ENCODE measurements at regions not wholly inside any gene's neighbourhood (a gene's known extent, or its start where the extent isn't known, plus 50 kb on each side); places are given as distances from the start of the nearest gene placed in this dataset.
A peak's percentile ranks its signal among the peaks of the same experiment; 100 is the strongest.

- H3K27ac ChIP-seq: no peak overlapping the region
- no peak for DNase-seq (ENCODE audit: low read depth, low spot score)
Observed at GRCh38 chr15:70275461-70276138, 177.9 kb upstream of the TLE3 start.

GRCh38 chr15:70274908-70275307, 177.2 kb upstream of the TLE3 start:
- no peak overlapping the region for H3K27ac ChIP-seq
- no peak for DNase-seq (ENCODE audit: low read depth, low spot score)

DNA sequence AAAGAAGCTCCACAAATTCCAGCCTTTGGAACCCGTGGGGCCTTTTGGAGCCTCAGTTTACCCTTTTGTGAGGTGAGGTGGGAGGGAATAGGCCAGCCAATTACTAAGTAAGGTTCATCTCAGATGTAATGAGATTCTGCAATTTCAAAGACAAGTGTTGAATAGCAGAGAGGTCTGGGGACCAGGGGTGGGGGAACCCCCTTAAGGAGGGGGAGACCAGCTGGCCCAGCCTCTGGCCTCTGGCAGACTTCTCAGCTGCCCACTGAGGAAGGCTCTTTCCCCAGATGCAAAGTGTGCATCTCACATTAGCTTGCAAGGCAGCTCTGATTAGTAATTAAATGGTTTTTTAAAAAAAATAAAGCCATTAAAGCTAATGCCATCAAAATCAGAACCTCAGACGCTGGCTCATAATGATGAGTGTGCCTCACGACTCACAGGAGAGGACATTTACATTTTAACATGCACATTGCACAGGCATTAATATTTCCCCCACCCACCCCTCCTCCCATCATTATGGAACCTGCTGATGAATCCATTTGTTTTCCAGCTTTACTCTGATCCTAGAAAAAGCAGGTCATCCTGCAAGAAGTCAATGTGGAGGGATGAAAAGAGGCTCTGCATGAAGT, 176.7 kb upstream of the TLE3 start:
- no peak for DNase-seq (ENCODE audit: low read depth, low spot score)
- H3K27ac ChIP-seq: no peak overlapping the region

DNA sequence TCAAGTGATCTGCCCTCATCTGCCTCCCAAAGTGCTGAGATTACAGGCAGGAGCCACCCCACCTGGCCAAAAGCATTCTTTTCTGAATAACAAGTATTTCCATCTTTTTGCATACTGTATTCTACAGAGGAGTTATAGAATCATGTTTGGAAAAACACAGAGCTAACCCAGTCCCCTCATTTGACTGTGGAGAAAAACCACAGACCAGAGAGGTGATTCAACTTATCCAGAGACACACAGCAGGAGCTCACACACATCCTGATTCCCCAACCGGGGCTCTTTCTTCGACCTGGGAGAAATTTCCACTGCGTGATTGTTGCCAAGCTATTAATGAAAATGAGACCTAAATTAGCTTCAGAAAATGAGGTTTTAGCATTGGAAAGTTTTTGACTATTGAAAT, 176.1 kb upstream of the TLE3 start:
- no peak for DNase-seq (ENCODE audit: low read depth, low spot score)
- H3K27ac ChIP-seq: no peak overlapping the region

- no peak for DNase-seq (ENCODE audit: low read depth, low spot score)
- H3K27ac ChIP-seq: no peak overlapping the region
Observed at GRCh38 chr15:70272565-70273355, 175.0 kb upstream of the TLE3 start.

GRCh38 chr15:70271422-70272088, 173.8 kb upstream of the TLE3 start:
- no peak overlapping the region for H3K27ac ChIP-seq
- peak; percentile 74 for DNase-seq (ENCODE audit: low read depth, low spot score)

- no peak overlapping the region for H3K27ac ChIP-seq
- no peak for DNase-seq (ENCODE audit: low read depth, low spot score)
Observed at GRCh38 chr15:70270752-70271111, 173.0 kb upstream of the TLE3 start.

DNA sequence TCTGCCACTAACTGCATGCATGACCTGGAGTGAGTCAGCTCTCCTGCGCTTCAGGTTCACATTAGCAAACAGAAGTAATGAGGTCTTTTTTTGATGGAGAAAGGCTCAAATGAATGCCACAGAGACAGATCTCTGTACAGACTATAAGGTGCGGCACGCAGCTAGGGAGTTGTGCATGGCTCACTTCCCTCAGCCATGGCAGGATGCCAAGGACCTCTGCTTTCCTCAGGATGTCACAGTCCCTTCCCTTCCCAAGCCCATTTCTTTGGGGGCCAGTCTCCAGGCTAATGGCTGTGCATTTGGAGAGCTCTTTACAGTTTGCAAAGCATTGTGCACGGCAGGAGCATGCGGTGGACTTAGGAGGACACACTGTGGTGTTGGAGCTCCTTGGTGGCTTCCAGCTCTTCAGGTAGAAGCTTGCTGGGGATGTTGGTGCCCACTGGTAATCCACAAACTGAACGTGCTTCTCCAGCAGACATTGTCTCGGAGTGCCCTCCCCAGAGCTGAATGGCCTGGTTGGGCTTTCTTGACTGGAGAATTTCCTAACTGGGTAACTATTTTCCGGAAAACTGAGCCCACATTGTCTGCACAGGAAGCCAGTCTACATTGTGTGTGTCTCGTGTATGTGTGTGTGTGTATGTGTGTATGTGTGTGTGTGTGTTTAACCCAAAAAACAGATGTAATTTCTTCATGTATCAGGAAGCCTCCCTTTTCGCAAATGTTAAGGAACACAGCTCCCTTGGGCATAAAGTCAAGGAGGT, 172.5 kb upstream of the TLE3 start:
- H3K27ac ChIP-seq: no peak overlapping the region
- DNase-seq (ENCODE audit: low read depth, low spot score): no peak

DNA sequence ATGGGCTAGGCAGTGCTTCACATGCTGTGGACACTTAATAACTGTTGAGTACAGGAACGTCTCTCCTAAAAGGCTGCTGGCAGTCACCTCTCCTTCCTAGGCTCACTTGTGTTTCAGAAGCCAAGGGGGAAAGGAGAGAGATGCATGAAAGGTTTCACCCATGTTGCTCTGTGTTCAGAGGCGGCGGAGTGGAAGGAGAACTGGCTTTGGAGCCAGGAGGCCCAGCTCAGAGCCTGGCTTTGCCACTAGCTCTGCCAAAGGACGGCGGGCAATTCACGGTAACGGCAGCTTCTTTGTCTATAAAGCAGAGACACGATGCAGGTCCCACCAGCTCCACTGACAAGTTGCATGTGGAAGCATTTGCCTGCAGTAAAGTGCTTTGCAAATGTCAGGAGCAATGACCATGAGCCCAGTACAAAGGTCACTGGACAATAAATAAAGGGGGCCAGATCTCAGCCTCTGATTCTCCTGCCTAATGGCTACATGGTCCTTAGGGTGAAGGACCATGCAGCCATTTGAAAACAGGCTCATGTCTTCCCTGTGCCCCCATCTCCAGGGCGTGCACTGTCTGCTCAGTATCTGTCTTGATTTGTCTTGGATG, 171.7 kb upstream of the TLE3 start:
- no peak for DNase-seq (ENCODE audit: low read depth, low spot score)
- no peak overlapping the region for H3K27ac ChIP-seq

DNA sequence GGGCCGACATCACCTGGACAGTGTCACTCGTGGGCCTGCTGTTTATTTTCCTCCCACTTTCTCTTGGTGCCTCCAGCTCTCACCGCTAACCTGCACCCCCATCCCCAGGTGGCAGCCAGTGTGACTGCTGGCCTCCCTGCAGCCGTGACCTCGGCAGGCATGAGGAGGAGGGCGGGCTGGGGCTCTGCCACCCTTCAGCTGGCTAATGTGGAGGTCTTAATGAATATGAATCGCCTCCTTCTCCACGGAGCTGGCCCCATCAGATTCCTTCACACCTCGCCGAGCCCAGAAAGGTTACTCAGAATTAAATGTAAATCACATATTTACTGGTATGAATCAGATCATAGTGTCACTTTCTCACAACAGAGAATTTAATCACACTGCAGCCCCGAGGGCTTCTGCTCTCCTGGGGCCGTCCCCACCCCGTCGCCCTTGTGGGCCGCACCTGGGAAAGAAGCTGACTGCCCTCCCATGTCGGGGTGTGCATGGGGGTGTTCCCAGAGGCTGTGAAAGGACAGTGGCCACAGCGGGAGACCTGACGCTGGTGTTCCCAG, 171.1 kb upstream of the TLE3 start:
- no peak overlapping the region for H3K27ac ChIP-seq
- no peak for DNase-seq (ENCODE audit: low read depth, low spot score)

DNA sequence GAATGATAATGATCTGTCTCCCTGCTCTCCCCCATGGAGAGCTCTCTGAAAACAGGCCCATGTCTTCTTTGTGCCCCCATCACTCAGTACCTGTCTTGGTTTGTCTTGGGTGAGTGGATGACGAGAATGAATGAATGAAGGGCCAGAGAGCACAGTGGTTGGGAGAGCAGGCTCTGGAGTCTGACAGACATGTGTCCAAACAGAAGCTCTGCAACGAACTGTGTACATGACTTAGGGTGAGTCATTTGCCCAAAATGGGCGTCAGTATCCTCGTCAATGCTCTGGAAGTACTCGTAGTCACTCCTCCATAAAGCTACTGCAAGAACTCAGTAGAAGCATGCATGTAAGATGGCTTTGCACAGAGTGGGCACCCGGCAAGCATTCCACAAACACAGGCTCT, 170.2 kb upstream of the TLE3 start:
- DNase-seq (ENCODE audit: low read depth, low spot score): peak; percentile 39
- H3K27ac ChIP-seq: no peak overlapping the region

- no peak overlapping the region for H3K27ac ChIP-seq
- no peak for DNase-seq (ENCODE audit: low read depth, low spot score)
Observed at GRCh38 chr15:70267306-70267705, 169.6 kb upstream of the TLE3 start.

DNA sequence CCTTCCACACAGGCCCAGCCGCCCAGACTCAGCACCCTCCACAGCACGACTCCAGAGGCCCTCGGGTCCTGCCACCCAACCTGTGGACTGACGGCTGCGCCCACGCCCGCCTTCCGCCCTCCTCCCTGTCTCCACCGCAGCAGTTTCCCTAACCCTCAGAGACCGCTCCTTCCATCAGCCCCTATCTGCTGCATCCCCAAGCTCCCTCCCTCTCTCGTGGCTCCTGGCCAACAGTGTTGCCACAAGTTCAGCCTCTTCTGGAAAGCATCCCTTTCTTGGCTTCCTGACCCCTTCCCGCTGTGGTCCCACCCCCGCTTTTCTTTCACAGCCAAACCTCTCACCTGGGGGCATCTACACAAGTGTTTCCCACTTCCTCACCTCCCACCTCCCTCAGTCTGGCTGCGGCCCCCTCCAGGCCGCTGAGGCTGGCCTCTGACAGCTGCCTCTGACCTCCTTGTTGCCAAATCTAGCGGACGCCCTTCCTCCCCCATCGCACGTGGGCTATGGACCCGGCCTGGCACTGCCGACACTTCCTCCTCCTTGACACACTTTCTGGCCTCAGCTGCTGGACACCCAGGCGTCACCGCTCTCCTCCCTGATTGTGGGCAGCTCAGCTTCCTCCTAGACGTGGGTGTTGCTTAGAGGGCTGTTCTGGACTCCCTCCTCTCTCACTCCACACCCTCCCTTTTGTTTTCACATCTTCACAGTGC, 168.8 kb upstream of the TLE3 start:
- no peak for DNase-seq (ENCODE audit: low read depth, low spot score)
- no peak overlapping the region for H3K27ac ChIP-seq

DNA sequence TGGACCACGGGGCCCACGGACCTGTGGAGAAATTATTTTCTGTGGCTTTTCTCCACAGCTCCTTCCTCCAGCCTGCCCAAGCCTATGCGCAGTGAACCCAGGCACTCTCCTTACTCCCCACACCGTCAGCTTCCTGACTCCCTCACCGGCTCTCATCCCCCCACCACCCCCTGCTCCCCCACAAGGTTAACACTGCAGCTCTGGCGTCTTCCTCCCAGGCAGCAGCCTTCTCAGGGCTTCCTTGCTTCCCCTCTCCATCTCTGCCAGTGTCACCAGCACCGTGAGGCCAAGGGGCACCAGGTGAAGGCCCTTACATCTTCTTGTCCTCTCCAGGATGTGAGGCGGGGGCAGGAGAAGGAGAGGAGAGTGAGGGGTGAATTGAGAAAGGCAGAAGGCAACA, 168.3 kb upstream of the TLE3 start:
- no peak for DNase-seq (ENCODE audit: low read depth, low spot score)
- H3K27ac ChIP-seq: no peak overlapping the region

DNA sequence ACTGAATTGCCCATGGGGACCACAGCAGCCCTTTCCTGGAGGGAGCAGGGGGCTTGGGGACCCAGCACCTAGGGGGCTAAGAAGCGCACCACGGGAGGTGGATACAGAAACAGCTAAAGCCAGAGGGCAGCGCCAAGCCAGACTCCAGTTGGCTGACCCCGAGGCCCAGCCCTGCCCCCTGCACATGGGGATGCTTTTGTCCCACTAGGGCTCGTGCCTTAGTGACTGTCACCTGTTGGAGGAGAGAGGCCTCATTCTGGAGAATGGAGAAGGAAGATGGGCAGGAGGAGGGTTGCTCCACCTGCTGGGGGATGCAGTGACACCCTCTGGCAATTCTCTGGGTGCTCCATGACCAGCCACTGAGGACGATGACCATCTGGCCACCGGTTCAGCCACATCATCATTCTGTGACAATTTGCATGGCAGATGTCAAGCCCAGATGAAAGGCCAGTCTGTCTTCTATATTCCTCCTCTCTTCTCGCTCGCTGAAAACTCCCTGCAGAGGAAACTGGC, 167.8 kb upstream of the TLE3 start:
- DNase-seq (ENCODE audit: low read depth, low spot score): no peak
- no peak overlapping the region for H3K27ac ChIP-seq

- no peak for DNase-seq (ENCODE audit: low read depth, low spot score)
- no peak overlapping the region for H3K27ac ChIP-seq
Observed at GRCh38 chr15:70264738-70265465, 167.2 kb upstream of the TLE3 start.

DNA sequence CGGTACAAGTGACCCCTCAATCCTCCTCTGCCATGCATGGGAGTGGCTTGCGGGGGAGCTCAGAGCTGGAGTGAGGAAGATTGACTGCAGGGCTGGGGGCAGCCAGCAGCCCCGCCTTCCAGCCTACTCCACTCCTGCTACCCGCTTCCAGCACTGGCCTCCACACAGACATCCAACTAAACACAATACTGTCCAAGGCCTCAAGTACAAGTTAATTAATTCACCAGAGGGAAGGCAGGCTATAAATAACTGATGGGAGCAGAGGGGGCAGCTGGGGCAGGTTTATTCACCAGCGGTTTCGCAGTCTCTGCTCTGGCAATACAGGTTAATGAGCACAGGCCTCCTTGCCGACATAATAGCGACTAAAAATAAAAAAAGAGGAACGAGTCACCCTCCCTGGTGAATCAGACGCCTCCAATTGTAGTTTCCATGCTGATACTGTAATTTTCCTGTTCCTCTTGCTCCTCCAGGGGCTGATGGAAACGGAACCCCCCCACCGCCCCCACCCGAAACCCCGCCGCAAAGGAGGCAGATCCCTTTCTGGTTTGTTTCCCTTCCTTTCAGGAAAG, 166.4 kb upstream of the TLE3 start:
- no peak for DNase-seq (ENCODE audit: low read depth, low spot score)
- H3K27ac ChIP-seq: no peak overlapping the region

Data from epithelial cell of prostate (primary cell).